ENCODE measurements at regions not wholly inside any gene's neighbourhood (a gene's known extent, or its start where the extent isn't known, plus 50 kb on each side); places are given as distances from the start of the nearest gene placed in this dataset.
"Not testable (repeated sequence)": the region's sequence is repeated elsewhere in the genome, so short reads cannot be mapped to it uniquely, and the experiment has no call there.

DNA sequence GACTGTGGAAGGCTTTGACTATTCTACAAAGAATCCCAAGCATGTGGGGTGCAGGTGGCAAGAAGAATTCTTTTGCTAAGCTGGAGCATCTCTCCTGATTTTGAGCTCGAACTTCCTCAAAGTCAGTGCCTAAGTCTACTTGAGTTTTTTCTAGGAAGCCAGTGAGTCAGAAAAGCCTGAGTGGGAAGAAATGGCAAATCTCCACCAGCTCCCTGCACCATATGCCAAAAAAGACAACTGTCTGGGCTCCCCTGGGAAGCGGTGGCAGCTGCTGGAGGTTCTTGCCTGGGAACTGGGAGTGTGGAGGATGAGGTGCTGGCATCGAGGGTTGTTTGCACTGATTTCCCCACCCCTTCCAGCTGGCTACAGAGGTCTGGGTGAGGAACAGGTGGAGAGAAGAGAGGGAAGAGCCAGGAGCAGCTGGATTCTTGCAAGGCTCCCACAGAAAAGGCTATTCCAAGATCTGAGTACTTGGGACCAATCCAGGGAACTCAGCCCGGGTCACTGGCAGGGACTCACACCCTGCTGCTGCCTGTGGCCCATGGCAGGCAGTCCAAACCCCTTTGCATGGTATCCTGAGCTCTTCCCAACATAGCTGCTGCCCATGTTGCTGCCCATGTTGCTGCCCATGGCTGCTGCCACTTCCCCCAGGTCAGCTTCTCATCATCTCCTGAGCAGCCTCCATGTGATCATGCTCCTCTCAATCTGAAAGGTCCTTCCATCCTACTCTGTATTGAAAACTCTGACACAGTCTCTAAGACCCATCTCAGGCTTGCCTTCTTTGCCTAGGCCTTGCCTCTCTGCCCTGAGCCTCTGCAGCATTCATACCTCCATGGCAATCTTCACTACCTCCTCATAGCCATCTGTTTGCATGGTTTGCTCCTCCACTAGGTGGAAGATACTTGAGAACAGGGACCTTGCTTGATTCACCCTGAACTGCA, 128.3 kb upstream of the SPATS2L start:
- peak in 1 of 2 experiments; percentile 13 for DNase-seq

DNA sequence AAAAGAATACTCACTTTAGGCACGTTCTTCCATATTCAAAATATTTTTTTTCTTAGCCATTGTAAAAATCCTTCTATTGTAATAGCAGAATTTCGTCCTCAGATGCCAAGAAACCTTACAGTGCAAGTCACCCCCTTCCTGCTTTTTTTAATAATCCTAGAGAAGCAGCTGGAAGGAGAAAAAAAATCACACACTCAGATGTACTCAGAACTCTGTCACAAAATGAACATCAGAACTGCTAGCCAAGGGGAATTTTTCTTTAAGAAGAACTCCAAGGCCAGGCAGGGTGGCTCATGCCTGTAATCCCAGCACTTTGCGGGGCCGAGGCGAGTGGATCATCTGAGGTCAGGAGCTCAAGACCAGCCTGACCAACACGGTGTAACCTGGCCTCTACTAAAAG, 127.3 kb upstream of the SPATS2L start:
- DNase-seq = no peak

DNA sequence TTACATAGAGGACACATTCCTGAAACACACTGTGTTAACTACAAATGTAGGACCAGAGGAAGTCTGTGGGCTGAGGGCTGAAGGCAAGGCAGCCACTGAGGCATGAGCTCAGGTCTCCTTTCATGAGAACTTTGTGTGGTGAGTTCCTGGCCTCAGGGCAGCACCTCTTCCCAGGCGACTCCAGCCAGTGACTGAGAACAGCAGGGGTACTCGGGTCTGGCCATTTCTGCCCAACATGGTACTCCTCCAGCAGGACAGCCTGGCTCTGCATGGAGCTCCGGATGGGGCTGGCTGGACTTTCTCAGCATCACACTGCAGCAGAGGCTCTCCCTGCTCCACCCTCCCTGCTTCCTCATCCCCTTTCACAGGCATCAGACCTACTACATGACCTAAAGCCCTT, 125.5 kb upstream of the SPATS2L start:
- no peak for DNase-seq

DNA sequence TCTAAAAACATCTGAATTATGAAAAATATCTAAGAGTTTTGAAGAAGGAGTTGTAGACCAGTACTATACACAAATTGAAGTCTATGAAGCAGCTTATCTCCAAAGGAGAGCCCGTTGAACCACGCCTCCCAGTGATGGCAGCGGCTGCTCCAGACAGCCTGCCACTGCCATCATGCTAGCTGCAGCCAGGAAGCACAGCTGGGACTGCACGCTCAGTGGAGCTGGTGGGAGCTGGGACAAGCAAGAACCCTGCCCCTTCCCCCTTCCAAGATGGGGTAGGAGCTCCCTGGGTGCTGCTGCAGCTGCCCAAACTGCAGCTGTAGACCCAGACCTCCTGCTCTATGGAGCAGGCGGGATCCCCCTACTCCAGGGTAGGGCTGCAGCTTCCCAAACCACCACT, 124.7 kb upstream of the SPATS2L start:
- DNase-seq = no peak

DNA sequence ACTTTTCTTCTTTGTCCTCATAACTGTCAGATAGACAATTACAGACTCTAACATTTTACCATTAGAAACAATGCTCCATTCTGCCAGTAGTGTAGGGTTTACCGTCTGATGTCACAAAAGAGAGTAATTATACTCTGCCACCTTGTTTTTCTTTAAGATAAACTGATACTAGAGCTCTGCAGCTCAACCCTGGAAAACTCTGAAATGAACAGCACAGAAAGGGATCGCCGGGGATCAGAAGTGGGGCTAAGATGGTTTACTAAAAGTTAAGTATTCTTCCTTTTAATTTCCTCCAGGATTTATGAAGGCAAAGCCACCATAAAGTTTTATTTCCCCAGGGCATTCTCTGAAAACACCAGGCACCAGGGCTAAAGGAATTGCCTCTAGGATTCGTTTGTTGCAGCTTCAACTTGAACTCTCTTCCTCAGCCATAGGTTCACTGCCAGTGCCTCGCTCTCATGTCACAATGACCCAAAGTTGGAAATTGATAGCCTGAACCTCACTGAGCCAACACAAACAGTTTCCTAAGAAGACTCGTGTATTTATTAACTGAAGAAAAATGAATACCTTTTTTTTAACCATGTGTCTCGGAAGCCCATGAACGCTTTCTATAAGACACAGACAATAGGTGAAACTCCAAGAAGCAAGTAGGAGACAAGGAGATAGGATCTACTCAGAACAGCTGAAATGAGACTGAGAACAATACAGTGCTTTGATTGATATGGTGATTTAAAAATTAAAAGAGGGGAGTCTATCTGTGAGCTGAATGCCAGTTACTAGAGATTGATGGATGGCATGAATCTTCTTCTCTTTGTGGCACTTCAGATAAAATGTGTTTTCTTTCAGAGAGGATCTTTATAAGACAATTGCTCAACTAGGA, 121.5 kb upstream of the SPATS2L start:
- no peak for DNase-seq

DNA sequence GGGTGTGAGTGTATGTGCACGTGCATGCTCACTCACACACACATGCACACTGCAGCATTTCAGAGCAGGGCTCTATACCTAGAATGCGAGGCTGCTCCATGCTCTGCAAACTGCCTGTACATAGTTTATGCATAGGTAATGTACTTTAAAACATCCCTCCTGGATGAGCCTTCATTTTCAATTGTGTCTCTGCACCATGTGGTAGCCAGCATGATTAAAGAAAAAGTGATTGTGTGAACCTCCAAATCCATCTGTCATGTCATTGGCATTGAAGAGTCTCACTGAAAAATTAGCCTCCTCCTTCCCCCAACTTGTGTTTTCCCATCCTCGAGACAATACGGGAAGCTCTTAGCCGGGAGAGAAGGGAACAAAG, 120.9 kb upstream of the SPATS2L start:
- no peak for DNase-seq

DNA sequence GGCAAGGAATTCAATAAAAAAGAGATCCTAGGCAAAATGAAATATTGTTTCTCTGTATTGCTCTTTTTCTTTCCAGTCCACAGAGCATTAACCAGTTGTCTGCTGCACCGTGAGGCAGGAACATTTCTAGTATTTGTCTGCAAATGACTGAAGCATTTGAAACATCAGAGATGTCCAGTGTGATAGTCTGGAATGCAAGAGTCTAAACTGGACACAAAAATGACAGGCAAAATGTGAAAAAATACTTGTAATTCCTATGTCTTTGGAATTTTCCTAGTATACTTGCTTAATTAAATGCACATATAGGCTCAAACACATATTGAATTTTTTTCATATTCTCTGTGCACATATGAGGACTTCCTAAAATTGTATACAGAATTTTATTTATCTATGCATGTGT, 120.5 kb upstream of the SPATS2L start:
- no peak for DNase-seq

DNA sequence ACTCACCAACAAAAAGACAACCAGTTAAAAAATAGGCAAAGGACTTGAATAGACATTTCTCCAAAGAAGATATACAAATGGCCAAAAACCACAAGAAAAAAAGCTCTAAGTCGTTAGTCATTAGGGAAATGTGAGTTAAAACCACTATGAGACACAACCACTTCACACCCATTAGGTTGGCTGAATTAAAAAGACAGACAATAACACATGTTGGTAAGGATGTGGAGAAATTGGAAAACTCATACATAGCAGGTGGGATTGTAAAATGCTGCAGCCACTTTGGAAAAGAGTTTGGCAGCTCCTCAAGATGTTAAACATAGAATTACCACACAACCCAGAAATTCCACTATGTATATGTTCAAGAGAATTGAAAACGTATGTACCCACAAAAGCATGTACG, 117.6 kb upstream of the SPATS2L start:
- no peak for DNase-seq

DNA sequence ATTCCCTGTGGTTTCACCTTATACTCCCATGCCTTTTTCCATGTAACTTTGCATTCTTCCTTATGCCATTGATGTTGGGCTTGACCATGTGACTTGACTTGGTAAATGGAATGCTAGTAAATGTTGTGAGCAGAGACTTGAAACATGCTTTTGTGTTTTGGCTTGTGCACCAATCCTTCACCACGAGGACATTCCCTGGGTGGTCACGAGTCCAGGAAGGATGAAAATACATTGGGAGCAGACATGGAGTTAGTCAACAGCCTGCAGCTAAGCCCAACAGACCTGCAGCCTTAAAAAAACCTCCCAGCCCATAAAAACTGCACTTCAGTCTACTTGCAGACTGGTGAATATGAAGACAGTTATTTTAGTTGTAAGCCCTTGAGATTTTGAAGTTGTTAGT, 116.5 kb upstream of the SPATS2L start:
- DNase-seq = no peak

DNA sequence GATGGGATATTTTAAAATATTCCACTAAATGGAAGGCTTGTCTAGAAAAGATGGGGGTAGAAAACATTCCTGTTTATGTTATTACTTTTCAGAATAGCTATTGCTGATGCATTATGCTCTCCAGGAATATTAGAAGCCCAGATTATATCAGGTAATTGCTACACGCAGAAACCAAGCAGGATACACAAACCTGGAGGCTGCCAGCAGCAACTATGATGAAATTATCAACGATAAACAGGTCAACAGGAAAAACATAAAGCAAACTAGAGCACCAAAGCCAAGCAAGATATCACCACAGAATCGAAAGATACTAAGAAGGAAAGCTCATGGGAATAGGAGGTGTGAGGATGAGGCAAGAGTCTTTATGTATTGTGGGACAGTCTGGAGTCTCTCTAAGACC, 113.2 kb upstream of the SPATS2L start:
- DNase-seq = no peak

DNA sequence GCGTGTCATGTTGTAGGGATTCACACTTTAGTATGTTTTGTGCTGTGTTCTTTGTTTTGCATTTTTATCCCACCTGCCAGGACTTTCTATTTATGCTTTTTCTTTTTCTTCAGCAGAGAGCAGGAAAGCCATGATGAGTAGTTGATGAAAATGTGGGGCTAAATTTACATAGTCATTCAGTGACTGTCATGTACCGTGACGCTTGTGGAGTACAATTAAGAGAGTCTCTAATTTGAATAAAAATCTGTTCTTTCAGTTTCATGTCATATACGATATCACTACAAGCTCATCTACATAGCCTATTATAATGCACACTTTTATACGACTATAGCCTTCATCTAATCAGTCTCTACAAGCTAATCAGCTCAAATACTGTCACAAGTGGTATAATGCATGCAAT, 112.7 kb upstream of the SPATS2L start:
- DNase-seq = no peak

DNA sequence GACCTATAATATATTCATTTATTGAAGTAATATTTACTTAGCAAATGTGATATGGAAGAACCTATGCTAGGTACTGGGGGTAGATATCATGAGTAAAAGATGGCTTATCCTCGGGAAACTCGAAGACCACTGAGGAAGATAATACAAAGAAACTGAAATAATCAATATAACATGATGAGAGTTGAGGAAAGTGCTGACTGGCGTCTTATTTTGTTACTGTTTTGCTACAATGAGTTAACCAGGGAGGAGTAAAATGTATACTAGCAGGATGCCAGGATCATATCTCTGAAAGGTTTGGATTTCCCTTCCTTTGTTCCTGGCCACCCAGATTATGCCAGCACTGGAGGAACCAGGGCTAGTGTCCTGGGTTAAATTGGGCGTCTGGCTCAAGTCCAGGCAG, 111.7 kb upstream of the SPATS2L start:
- DNase-seq = no peak

DNA sequence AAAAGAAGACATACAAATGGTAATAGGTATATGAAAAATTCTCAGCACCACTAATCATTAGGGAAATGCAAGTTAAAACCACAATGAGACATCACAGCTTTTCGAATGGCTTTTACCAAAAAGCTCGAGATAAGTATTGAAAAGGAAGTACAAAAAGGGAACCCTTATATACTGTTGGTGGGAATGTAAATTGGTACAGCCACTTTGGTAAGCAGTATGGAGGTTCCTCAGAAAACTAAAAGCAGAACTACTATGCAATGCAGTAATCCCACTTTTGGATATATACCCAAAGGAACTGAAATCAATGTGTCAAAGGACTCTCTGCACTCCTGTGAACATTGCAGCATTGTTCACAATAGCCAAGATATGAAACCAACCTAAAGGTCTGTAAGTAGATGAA, 107.5 kb upstream of the SPATS2L start:
- DNase-seq = no peak

DNA sequence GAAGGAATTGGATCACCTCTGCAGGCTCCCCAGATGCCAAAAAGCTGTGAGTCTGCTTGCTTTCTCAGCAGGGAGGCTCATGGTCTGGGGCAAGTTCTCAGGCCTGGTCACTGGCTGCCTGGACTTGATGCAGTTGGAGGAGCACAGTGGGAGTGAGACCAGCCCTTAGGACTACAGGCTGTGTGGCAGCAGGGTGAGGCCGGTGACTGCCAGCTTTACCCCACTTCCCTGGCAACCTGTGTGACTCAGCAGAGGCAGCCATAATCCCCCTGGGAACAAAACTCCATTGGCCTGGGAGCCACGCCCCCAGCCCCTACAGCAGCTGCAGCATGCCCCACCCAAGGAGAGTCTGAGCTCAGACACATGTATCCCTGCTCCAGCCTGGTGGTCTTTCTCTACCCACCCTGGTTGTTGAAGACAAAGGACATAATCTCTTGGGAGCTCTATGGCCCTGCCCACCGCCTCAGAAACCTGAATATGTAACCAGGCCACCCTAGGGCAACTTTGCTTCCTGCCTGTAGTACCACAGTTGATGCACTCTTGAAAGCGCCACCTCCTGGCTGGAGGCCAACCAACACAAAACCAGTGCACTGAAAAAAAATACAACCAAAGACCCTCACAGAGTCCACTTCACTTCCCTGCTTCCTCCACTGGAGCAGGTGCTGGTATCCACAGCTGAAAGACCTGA, 106.8 kb upstream of the SPATS2L start:
- DNase-seq = no peak

DNA sequence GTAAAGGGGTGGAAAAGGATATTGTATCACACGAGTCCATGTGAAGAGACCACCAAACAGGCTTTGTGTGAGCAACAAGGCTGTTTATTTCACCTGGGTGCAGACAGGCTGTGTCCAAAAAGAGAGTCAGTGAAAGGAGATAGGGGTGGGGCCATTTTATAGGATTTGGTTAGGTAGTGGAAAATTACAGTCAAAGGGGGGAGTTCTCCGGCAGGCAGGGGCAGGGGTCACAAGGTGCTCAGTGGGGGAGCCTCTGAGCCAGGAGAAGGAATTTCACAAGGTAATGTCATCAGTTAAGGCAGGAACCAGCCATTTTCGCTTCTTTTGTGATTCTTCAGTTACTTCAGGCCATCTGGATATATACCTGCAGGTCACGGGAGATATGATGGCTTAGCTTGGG, 104.7 kb upstream of the SPATS2L start:
- not testable (repeated sequence) for DNase-seq

DNA sequence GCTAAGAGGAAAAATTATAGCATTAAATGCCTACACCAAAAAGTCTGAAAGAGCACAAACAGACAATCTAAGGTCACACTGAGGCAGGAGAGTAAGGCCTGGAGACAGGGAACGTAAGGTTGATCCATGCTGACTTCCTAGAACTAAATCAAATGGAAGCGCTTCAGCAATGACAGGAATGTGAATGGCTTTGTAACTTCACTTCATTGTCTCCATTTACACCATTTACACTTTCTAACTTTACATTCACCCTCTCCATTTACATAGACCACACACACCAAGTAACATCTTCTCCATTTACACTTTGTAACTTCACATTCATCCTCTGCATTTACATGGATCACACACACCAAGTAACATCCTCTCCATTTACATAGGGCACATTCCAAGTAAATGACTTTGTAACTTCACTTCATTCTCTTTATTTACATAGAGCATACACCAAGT, 103.1 kb upstream of the SPATS2L start:
- DNase-seq = no peak

DNA sequence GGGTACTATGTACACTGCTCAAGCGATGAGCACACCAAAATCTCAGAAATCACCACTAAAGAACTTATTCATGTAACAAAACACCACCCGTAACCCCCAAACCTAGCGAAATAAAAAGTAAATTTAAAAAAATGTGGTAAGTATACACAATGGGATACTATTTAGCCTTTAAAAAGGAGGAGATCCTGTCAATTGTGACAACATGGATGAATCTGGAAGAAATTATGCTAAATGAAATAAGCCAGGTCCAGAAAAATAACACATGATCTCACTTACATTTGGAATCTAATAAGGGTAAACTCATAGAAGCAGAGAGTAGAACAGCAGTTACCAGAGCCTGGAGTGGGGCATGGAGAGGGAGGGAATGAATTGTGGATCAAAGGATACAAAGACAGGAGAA, 98.5 kb upstream of the SPATS2L start:
- no peak for DNase-seq

DNA sequence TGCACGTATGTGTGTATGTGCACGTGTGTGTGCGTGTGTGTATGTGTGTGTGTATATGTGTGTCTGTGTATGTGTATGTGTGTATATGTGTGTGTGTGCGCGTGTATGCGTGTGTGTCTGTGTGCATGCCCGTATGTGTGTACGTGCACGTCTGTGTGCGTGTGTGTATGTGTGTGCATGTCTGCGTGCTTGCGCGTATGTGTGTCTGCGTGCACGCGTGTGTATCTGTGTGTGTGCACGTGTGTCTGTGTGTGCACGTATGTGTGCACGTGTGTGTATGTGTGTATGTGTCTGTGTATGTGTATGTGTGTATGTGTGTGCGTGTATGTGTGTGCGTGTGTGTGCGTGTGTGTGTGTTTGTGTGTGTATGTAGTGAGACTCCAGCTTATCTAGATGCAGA, 97.5 kb upstream of the SPATS2L start:
- DNase-seq = no peak

DNA sequence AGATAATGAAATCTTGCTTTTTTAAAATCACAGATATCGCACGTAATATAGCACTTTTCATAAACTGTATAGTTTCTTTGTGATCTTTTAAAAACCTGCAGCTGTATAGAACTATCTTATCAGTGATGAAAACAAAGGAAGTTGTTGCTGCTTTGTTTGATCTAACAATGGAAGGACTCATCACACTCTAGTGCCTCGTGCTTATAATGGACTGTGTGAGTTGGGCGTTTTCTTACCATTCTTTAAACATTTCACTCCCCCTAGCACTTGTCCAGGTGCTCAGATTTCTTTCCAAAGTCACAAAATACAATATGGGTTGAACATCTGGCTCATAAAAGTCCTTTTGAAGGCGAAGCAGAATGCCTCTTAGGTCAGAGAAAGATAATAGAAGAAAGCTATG, 94.8 kb upstream of the SPATS2L start:
- DNase-seq = no peak

DNA sequence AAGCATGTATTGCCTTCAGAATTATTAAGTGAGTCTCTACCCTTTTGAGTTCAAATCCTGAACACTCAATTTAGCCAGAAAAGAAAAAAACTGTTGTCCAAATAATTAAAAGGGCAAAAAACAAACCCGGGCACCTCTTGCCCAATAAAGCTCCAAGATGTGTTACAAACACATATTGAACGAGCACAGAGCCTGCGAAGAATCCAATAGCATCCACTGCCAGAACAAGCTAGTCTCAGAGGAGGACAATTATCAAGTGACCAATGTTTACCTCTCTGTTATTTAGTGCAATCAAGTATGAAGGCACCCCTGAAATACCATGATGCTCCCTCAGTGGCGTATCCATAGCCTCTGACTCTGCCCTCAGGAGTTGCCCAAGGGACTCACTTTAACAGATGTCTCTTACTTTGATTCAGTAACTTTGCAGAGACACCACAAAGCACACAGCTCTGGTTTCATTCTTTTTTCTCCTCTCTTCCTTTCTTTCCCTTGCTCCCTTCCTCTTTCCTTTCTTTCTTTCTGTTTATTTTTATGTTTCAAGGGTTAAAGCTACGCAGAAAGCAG, 93.5 kb upstream of the SPATS2L start:
- DNase-seq = no peak

DNA sequence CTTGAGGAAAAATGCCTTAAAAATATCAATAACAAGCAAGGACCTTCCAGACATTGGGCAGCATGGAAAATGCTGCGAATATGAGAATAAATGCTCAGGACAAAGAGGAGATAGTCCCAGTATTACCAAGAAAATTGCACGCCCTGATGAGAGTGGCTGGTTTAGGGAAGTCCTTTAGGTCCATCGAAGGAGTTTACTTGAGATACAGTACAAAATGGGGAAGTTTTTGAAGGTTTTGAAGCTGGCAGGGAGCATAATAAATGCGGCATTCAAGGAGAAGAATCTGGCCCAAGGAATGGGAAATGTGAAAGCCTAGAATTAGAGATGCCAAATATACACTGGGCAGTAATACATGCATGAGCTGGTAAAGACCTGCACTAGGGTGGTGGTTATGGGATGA, 90.2 kb upstream of the SPATS2L start:
- DNase-seq = no peak

DNA sequence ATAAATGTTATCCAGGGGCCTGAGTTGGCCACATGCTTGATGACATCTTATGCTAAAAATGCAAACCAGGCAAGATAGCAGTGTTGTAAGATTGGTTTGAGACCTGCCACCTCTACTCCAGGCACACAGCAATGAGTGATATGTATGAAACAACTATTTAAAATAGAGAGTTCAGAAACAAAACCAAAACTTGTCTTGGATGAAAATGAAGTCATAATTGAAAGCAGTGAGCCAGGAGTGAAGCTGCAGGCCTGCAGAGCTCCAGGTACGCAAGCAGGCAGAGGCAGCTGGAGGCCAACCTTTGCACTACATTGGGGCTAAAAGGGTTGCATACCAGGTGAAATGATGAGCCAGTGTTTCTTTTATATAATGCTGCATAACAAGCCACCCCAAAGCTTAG, 89.2 kb upstream of the SPATS2L start:
- no peak for DNase-seq

DNA sequence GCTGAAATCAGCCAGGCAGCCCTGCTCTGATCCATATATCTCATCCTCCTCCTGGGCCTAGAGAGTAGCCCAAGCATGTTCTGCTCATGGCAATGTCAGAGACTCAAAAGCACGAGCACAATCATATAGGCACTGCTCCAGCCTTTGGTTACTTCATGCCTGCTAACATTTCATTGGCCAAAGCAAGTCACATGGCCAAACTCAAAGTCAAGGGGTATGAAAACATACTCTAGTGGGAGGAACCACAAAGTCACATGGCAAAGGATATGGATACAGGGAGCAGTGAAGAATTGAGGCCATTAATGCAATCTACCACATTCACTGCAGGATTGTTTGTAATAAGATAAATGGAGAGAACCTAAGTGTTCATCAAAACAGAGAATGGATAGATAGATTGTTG, 87.8 kb upstream of the SPATS2L start:
- no peak for DNase-seq
